HG02840 (cell line): ENCODE measurements at regions not wholly inside any gene's neighbourhood (a gene's known extent, or its start where the extent isn't known, plus 50 kb on each side); places are given as distances from the start of the nearest gene placed in this dataset.

Experiments
- ATAC-seq: cut with Tn5 transposase; IDR thresholded peaks from one replicate; pipeline ENCODE4 v1.9.1; 2021; ENCODE audit warnings: mild to moderate bottlenecking, moderate library complexity, moderate number of reproducible peaks; ENCODE audit not compliant: unreplicated experiment, low FRiP score

DNA sequence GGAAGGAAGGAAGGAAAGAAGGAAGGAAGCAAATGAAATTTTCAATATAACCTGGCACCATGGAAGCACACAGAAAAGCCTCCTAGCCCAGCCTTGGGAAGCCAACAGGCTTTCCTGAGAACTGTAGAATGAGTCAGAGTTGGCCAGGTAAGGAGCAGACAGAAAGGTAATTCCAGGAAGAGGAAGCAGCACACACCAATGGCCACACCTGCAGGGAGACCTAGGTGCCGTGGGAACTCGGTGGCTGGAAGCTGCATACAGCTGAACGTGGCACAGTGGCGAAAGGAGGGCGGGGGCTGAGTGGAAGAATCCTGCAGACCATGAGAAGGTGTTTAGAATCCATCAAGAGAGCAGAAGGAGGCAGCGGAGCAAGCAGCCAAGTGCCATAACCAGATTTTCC is 224.8 kb upstream of the RREB1 start:
- ATAC-seq, result no peak

DNA sequence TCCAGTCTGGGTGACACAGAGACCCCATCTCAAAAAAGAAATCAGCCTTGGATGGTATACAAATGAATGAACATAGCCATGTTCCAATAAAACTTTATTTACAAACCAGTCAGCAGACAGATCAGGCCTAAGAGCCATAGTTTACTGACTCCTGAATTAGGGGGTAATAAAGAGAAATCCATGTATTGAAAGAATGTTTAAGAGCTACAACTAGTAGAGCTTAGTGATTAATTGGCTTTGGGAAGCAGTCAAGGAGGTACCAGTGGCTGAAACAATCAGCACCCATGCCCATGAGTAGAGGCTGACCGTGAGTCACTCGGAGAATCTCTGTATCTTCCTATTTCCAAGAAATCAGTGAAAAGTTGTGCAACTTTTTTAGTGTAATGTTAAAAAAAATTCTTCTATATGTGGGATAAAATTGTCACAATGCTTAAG is 223.6 kb upstream of the RREB1 start:
- ATAC-seq, result no peak

DNA sequence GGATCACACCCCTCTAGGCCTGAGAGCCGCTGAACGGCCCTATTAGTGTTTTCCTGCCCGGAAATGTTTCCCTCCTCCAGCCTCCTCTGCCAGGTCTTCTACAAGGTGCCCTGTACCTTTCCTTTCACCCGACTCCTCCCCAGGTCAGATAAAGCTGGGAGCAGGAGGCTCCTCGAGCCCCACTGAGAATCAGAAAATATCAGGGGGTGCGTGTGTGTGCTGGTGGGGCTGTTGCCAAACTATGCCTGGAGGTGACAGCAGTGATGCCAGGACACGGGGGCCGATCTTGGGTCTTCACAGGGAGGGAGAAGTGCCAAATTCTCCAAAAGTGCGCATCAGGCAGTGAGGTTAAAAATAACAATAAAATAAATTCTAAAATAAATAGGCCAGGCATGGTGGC is 222.8 kb upstream of the RREB1 start:
- ATAC-seq, result no peak

DNA sequence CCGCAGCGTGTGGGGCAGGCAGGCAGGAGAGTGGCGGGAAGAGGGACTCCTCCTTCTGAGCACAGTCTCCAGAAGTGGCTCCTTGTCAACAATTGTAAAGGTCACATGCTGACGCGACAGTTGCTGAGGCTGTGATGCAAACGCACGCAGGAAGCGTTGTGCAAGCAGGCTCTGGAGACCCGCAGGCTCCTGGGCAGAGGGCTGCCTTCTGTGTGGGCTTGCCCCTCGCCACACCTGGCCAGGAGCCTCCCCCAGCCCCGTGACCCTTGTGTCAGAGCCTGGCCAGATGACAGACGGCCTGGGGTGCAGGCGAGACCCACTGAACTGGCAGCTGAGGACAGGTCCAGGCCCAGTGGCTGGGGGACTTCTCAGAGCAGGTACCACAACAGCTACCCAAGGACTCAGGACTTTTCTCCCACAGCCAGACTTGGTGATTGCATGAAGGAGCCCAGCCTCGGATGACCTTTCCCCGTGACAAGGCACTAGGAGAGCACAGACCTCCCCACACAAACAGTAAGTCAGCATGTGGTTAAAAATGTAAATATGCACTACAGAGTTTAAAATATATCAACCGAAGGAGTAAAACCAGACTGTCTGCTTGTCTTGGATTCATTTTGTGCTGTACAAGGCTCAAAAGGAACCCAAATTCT is 222.1 kb upstream of the RREB1 start:
- no peak for ATAC-seq

DNA sequence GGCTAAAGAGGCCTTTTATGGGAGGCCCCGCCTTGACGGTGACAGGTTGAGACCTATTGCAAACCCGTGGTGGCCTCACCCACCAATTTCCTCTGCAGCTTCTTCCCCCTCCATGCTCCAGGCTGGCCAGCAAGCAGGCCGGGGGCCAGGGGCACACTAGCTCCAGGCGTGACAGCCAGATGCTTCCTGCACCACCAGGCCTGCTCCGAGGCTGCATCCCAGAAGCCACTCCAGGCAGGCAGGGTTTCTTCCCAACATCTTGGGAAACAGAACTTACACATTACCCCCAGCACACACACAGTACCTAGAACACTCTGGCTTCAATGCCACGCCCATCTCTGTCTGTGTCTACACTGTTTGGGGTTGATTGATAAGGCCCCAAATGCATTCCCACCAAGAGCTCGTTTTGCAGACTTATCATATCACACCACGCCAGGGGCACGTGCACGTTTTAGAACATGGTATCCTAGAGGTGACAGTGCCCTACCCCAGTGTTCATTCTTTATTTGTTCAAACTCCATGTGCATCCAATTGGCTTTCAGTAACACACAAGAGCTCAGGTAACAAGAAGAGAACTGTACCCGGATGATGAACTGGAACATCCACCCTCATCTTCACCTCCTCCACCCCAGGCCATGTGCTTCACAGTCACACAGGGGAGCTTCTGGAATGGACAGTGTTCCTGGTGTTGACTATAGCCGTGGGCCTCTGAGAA is 221.4 kb upstream of the RREB1 start:
- ATAC-seq, result no peak

DNA sequence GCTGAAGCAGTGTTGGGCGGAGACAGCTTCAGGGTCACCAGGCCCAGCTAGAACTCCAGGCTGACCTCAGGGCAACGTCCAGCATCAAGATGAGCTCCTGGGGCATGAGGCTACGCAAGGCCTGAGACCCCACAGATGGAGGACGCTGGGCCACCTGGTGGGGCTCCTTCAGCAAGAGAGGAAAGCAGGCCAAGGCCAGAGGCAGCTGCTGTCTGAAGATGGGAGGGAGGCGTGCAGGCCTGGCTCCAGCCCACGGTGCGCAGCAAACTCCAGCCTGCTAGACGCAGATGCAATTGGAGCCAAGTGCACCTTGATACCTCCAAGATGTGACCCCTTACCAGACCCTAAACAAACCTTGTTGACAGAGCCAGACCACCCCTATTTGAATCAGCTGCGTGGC is 220.9 kb upstream of the RREB1 start:
- no peak for ATAC-seq

DNA sequence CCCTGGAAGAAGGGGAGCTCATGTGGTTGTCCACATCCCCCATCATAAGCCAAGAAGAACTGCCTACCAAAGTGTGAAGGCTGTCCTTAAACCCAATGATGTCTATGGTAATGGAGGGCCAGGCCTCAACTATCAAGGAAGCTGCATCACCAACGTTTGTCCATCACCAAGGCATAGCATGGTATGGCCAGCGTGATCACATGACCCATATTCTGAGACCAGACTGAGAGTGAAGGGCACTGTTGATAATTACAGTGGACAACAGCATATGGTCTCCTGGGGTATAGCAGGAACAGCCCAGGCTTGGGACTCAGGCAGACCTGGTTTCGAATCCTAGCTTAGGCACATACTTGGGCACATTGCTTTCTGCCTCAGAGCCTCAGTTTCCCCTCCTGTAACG is 218.2 kb upstream of the RREB1 start:
- ATAC-seq, result no peak

DNA sequence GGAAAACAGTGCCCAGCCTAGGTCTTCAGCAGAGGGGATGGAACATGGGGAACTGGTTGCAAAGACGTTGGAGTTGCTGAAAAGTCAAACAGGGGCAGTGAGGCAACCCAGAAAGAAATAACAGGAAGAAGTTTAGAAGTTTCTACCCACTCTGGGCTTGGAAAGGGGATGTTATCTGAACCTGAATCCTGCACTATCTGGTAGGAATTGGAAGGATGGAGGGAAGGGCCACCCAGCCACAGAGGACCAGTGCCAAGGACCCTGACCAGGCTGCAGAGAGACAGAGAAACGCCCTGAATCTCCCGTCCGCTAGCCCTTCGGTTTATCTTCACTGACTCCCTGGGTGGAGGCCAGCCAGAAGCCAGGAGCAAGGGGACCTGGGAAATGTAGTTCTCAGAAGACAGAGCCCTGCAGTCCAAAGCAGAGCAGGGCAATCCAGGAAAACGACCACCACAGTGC is 217.3 kb upstream of the RREB1 start:
- no peak for ATAC-seq

DNA sequence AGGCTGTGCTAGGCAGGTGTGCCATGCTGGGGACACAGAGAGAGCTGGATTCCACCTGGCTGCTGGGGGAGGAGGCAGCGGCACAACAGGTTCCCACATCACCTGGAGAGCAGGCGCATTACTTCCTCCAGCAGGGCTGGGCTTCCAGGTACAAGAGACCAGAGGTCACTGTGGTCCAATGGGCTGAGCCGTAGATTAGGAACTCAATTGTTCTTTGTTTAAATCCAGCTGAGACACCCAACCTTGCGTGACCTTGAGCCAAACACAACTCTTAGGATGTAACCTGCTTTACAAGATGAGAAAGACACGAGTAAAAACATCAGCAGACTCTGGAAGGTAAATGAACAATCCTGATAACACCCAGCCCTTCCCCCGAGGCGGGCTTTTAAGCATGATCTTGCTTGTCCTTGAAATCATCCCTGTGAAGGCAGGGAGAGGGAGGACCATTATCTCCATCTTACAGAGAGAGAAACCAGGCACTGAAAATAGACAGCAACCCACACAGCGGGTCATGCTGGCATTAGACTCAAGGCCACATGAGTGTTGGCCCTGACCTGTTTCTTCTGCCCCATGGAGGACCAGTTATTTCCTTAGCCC is 216.5 kb upstream of the RREB1 start:
- ATAC-seq, result no peak

DNA sequence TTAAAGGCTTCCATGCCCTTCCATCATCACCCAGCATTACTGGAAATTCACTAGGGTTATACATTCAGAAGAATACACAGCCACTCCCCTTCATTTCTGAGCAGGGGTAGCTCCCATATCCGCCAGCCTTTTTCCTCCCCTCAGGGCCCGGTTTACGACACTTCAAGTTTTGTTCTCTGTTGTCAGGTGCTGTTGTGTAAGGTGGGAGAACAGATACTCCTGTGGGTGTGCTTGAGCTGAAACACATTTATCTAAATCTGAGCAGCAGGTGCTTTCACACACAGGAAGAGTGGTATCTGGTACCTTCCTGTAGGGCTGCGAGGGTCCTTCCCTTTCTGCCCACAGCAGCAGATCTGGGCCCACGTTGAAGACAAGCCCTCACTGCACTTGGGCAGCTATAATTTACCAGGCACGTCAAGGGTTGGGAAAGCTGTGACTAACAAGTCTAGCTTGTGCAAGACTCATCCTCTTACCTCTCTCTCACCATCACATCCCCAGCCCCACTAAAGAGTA is 215.8 kb upstream of the RREB1 start:
- ATAC-seq, result no peak

DNA sequence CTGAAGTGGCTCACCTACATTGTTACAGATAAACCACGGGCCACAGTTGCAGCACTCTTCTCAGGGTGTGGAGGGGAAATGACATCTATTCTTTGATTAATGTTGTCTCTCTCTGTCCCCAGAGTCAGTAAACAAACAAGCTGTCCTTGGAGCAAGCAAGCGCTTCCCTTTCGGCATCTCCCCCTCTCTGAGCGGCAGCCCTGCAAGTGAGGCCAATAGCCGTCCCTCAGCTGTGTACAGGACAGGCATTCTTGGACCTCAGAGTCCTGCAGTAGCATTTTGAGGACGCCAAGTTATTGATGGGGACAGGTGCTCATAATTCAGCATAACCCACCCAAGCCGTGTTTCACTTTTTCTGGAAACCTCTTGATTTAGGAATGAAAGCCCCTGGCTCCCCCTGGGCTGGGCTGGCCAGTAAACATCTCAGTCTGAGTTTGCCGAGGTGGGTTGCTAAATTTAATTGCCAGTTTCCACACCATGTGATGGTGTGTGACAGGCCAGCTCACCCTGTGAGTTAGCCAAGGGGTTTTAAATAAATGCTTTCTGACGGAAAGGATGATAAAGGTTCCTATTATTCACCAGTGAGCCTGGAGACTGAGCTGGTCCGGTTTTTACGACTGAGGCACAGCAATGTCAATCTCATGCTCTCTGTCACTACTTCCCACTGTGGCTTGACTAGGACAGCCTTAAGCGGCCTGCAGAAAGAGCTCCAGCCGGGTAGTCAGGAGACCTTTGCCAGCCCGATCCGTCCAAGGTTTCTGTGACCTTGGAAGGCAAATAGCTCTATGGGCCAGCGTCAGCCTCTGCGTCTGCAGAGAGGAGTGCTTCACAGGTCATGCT is 214.8 kb upstream of the RREB1 start:
- no peak for ATAC-seq

DNA sequence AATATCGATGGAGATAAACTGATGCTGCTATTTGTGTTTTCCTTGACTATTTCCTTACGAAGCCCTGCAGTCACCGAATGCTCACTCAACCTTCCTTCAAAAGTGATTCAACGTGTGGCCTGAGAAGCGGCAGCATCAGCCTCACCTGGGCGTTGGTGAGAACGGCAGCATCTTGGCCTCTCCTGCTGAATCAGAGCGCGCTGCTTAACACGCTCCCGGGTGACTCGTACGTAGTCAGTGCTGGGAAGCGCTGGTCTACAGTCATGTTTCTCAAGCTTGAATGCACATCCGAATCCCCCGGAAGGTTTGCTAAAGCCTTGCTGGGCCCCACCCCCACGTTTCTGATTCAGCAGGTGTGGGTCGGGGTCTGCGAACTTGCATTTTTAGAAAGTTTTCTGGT is 214.1 kb upstream of the RREB1 start:
- ATAC-seq, result no peak

DNA sequence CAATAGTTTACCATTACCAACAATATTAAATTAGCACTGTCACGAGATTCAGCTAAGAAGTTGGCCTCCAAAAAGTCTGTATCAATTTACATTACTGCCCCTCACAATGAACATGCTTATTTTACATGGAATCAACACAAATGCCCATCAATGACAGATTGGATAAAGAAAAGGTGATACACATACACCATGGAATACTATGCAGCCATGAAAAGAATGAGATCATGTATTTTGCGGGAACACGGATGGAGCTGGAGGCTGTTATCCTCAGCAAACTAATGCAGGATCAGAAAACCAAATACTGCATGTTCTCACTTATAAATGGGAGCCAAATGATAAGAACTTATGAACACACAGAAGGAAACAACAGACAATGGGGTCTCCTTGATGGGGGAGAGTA is 211.8 kb upstream of the RREB1 start:
- ATAC-seq, result no peak

DNA sequence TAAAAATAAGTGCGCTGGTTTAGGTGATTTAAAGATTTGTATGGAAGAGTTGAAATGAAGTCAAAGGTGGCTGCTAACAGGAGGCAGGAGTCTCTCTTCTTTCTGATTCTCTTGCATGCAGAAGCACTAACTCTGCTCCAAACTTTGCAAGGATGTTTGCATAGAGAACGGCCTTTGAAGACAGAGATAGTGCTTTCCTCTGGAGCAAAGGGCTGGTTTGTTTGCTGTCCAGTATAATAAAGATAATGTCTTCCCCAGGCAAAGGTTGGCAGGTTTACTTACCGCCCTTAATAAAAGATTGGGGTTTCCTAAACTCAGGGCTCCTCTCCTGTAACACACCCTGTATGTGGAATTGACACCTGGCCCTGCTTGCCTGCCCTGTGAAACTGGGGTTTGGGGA is 210.6 kb upstream of the RREB1 start:
- ATAC-seq, result no peak

DNA sequence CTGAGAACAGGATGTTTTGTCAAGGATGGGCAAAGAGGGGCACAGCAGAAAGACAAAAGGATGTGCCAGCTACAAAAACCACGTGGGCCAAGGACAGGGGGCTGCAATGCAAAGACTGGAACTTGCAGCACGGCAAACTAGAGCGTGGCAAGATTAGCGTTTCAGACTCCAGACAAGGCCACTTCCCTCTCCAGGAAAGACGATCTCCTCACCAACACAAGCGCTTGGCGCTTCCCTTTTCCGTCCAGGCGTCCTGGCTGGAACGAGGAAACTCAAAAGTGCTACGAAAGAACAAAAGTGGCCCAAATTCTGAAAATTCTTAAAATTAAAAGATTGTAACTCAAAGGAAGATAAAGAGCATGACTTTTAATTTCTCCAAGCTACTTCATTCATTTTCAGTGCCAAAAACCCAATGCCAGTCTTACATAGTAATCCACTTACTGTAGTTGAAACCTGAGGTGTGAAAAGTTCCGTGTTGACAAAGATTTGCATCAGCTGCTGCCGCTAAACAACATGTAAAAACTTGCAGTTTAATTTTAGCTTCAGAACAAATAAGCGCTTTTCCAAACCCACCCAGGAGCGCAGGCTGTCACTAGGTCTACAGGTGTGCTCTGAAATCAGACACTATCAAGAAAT is 207.1 kb upstream of the RREB1 start:
- ATAC-seq, result no peak

DNA sequence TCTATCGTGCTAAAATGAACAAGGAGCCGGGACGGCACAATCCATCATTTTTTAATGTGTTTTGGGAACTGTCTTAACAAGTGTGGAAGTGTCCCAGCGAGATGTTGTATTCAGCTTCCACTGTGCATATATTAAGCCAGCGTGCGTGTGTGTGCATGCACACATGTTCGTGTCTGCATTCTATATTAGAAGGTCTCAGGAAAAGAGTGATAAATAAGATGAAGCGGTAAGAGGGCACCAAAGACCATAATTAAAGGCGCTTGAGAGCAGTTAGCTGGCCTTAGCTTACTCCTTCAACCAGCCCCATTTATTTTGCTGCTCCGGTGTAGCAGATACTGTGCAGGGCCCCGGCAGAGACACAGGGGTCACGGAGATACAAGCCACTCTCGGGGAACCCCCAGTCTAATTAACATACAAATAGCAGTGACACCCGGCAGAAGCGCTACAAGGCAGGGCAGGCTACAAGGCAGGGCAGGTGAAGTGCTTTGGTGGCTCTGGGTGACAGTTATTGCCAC is 206.5 kb upstream of the RREB1 start:
- no peak for ATAC-seq

DNA sequence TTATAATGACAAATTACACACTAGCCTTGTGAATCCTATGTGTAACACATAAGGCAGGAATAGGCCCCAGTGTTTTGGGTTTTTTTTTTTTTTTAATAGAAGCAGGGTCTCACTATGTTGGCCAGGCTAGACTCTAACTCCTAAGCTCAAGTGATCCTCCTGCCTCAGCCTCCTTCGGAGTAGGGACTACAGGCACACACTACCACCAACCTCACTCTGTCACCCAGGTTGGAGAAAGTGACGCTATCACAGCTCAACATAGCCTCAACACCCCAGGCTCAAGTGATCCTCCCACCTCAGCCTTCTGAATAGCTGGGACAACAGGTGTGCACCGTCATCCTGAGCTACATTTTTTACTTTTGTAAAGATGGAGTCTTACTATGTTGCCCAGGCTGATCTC is 205.8 kb upstream of the RREB1 start:
- no peak for ATAC-seq

DNA sequence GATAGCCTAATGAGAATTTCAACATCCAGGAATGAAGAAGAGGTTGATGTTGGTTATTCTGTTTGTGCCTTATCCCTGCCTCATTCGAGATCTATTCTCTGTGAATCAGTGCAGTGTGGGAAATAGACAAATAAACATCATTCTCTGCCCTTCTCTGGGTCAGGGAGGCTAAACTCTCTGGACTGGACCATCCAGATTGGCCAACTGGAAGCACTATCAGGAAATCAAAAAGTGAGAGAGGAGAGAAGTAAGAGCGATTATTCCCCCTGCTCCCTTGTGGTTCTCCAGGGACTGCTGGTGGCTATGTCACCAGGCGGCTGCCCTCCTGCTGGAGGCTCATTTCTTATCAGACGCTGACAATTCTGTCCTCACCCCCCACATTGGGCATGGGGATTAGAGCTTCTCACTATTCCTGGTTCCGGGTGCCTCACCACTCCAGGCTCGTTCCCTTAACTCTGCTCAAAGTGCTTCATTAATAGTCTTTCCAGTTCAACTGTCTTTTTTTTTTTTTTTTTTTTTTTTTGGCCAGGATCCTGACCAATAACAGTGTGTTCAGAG is 201.7 kb upstream of the RREB1 start:
- ATAC-seq, result no peak

DNA sequence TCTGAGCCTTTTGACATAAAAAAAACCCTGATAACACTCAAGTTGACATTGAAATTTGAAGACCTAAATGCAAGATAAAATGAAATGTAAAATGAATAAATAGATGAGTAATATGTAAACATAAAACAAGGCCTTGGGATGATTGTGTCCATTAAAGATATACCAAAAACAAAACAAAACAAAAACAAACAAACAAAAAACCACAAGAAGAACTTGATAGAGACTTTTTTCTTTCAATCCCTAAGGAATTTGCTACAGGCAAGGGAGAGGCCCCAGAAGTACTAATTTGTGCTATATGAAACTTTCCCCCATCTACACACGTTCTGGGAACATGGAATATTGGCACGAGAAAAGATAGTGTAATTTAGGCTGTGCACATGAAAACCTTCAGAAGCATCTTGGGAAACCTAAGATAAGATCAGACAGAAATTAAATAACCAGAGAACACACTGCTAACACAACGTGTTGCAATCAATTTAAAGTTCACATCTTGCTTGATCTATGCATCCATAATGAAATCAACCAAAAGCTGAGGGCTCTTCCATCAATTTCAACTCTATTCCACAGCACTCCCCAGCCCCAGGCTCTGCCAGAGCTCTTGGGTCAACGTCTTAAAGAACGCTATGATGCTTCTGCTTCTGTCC is 201.1 kb upstream of the RREB1 start:
- ATAC-seq, result no peak
